PC-3 (cell line): ENCODE measurements at regions not wholly inside any gene's neighbourhood (a gene's known extent, or its start where the extent isn't known, plus 50 kb on each side); places are given as distances from the start of the nearest gene placed in this dataset.

Experiments used
- ATAC-seq: fragments of 200-7000 bp; cut with Tn5 transposase; 2 replicates; pipeline ENCODE4 v1.9.1; 2020; ENCODE audit warnings: mild to moderate bottlenecking, moderate library complexity
- BruUV-seq: library from RNA; stranded (reverse); fragments of 400-500 nt; replicated peaks from 2 replicates; lab custom pipeline; 2021; lab: Mats Ljungman, UMichigan
- CTCF ChIA-PET: fragments of 300-600 bp; sonication (Branson Sonifier 250); formaldehyde crosslinking; loops from one replicate; lab custom pipeline; 2022; ENCODE audit warnings: antibody characterized with exemption; lab: Charles Lee
- POLR2A ChIA-PET: fragments of 300-600 bp; sonication (Branson Sonifier 250); formaldehyde crosslinking; loops from one replicate; lab custom pipeline; 2022; ENCODE audit warnings: antibody characterized with exemption; ENCODE audit not compliant: unreplicated experiment; lab: Charles Lee
- DNase-seq: peaks from one replicate; pipeline ENCODE4 v3.0.0-alpha.2; 2015
- H2AFZ ChIP-seq: fragments of 300-600 bp; sonication (generic); 2 replicates; pipeline ENCODE4 v1.6.0; 2016; ENCODE audit warnings: antibody characterized with exemption, low read length
- H3F3A ChIP-seq: fragments of 300-600 bp; sonication (generic); one replicate; pipeline ENCODE4 v1.6.0; 2017; ENCODE audit warnings: antibody characterized with exemption, low read length, control low read depth, mild to moderate bottlenecking; ENCODE audit not compliant: unreplicated experiment
- H3K27ac ChIP-seq: fragments of 300-600 bp; sonication (generic); 2 replicates; pipeline ENCODE4 v1.5.1; 2016; ENCODE audit warnings: mild to moderate bottlenecking, low read length
- H3K27me3 ChIP-seq: fragments of 300-600 bp; sonication (generic); 2 replicates; pipeline ENCODE4 v1.6.1; 2016; ENCODE audit warnings: low read length, mixed read lengths
- H3K36me3 ChIP-seq: fragments of 300-600 bp; sonication (generic); 2 replicates; pipeline ENCODE4 v1.6.1; 2016; ENCODE audit warnings: low read depth, mixed run types, low read length, mixed read lengths
- H3K4me1 ChIP-seq: fragments of 300-600 bp; sonication (generic); 2 replicates; pipeline ENCODE4 v1.5.1; 2016; ENCODE audit warnings: low read length; ENCODE audit not compliant: insufficient read depth
- H3K4me2 ChIP-seq: fragments of 300-600 bp; sonication (generic); 2 replicates; pipeline ENCODE4 v1.6.0; 2016; ENCODE audit warnings: low read length
- H3K4me3 ChIP-seq: fragments of 300-600 bp; sonication (generic); 2 replicates; pipeline ENCODE4 v1.5.1; 2016; ENCODE audit warnings: mild to moderate bottlenecking, low read length, mixed read lengths
- H3K79me2 ChIP-seq: fragments of 300-600 bp; sonication (generic); 2 replicates; pipeline ENCODE4 v1.6.1; 2017; ENCODE audit warnings: low read length, mixed read lengths
- H3K9ac ChIP-seq: fragments of 300-600 bp; sonication (generic); 2 replicates; pipeline ENCODE4 v1.6.0; 2016; ENCODE audit warnings: mild to moderate bottlenecking, low read length
- H3K9me2 ChIP-seq: fragments of 300-600 bp; sonication (generic); replicated peaks from 2 replicates; pipeline ENCODE4 v1.6.1; 2016; ENCODE audit warnings: mixed run types, low read length, mixed read lengths
- H3K9me3 ChIP-seq: fragments of 300-600 bp; sonication (generic); 2 replicates; pipeline ENCODE4 v1.6.1; 2016; ENCODE audit warnings: low read length, mixed read lengths
- H4K20me1 ChIP-seq: fragments of 300-600 bp; sonication (generic); 2 replicates; pipeline ENCODE4 v1.6.1; 2016; ENCODE audit warnings: low read length, mixed read lengths
- CTCF ChIP-seq: fragments of 300-600 bp; sonication (generic); conservative IDR thresholded peaks from 2 replicates; pipeline ENCODE4 v1.5.1; 2017; ENCODE audit warnings: antibody characterized with exemption, low read depth, mild to moderate bottlenecking, low read length
- EZH2 ChIP-seq: fragments of 300-600 bp; sonication (generic); IDR thresholded peaks from one replicate; pipeline ENCODE4 v1.6.1; 2017; ENCODE audit warnings: antibody characterized with exemption, mild to moderate bottlenecking, low read length; ENCODE audit not compliant: unreplicated experiment
- EZH2phosphoT487 ChIP-seq: fragments of 300-600 bp; sonication (generic); IDR thresholded peaks from 2 replicates; pipeline ENCODE4 v1.6.1; 2018; ENCODE audit warnings: mild to moderate bottlenecking, antibody characterized with exemption, low read length, borderline replicate concordance
- intact Hi-C: fragments of 100-400 bp; cut with micrococcal nuclease; formaldehyde crosslinking; loops from 2 replicates; pipeline ENCODE4 v1.9.0; 2023

DNA sequence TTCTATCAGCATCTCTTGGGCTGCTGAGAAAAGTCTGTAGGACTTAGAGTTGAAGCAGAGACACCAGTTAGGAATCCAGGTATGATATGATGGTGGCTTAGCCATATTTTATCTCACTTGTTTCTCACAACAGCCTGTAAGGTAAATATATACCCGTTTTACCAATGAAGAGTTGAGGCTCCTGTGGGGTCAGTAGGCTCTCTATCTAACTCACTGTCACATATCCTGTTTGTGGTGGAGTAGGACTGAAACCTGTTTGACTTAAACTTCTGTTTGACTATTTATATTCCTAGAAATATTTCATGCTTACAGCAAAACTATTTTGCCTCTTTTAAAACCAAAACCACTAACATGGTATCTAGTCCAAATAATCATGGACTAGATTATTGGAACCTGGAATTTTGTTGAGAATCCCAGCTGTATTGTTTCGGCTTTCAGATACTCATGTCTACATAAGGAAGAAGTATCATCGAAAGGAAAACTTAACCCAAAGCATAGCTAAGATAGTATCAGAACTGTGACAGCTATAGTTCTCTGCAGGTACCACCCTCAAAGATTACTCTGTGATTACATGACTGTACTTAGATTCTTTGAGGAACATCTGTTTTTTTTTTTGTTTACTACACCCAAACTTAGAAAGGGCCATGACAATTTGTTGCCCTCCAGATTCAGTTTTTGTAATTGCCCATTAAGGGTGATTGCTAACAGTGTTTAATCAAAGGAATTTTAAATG is 216.1 kb upstream of the THUMPD2 start:
- H2AFZ ChIP-seq: no peak overlapping the region
- H3K4me1 ChIP-seq: peaks cover 37% of the 10 kb centered on the region
- POLR2A ChIA-PET: no interaction called here
- no peaks in the 10 kb centered on the region for H3F3A ChIP-seq
- no peaks in the 10 kb centered on the region for H3K9me3 ChIP-seq
- H3K9ac ChIP-seq: no peak overlapping the region
- H3K4me3 ChIP-seq: no peak overlapping the region
- no peak overlapping the region for H3K4me2 ChIP-seq
- DNase-seq (no peak), ATAC-seq (no peak)
- H3K27ac ChIP-seq: no peak overlapping the region
- no peak for TF ChIP-seq CTCF
- no peak for TF ChIP-seq EZH2
- TF ChIP-seq EZH2phosphoT487: no peak
- intact Hi-C loops: no loop called here
- H3K79me2 ChIP-seq: no peaks in the 10 kb centered on the region
- CTCF ChIA-PET: no interaction called here
- H3K36me3 ChIP-seq: no peaks in the 10 kb centered on the region
- H3K27me3 ChIP-seq: no peaks in the 10 kb centered on the region
- no peaks in the 10 kb centered on the region for H3K9me2 ChIP-seq
- no TSS peak for BruUV-seq
- no peaks in the 10 kb centered on the region for H4K20me1 ChIP-seq

GRCh38 chr2:39994151-39994550 is 215.1 kb upstream of the THUMPD2 start:
- H3F3A ChIP-seq: no peaks in the 10 kb centered on the region

More at GRCh38 chr2:39994151-39994550, 215.1 kb upstream of the THUMPD2 start:
- Histone ChIP-seq H4K20me1 (no peaks in the 10 kb centered on the region), H3K4me1 (peaks cover 37% of the 10 kb centered on the region), H3K9ac (no peak overlapping the region), H3K27ac (no peak overlapping the region), H3K79me2 (no peaks in the 10 kb centered on the region), H2AFZ (no peak overlapping the region), H3K9me3 (no peaks in the 10 kb centered on the region), H3K27me3 (no peaks in the 10 kb centered on the region), H3K36me3 (no peaks in the 10 kb centered on the region), H3K4me2 (0 out of 2 replicates have a peak overlapping the region, but pooled peaks have one; percentile 21), H3K9me2 (no peaks in the 10 kb centered on the region), H3K4me3 (no peak overlapping the region)
- BruUV-seq: no TSS peak
- ChIA-PET CTCF (no interaction called here), POLR2A (interaction anchor here (0.7 kb wide), 1 partner anchor 194 kb away, joined by 3 read pairs; no protein-coding TSS in a partner anchor)
- peak; percentile 86 for DNase-seq
- TF ChIP-seq EZH2phosphoT487 (no peak), EZH2 (no peak), CTCF (no peak)
- ATAC-seq: peak; percentile 99
- intact Hi-C loops: loop anchor here (5.0 kb wide), 2 partner anchors 38 to 103 kb away; no protein-coding TSS in a partner anchor
